ENCODE measurements at regions not wholly inside any gene's neighbourhood (a gene's known extent, or its start where the extent isn't known, plus 50 kb on each side); places are given as distances from the start of the nearest gene placed in this dataset.

GRCh38 chr18:22728016-22728415, 205.1 kb upstream of the RBBP8 start:
- TF ChIP-seq POLR2A (IDR thresholded peaks at IDR 0.05; ENCODE audit: low read depth, low read length) (no peak), POLR2AphosphoS5 (IDR thresholded peaks at IDR 0.05; ENCODE audit: low read depth, low read length) (no peak)
